HepG2 (cell line): ENCODE measurements at regions not wholly inside any gene's neighbourhood (a gene's known extent, or its start where the extent isn't known, plus 50 kb on each side); places are given as distances from the start of the nearest gene placed in this dataset.

Experiments
- AGO2 ChIP-seq: fragments of 200-400 bp; formaldehyde crosslinking; optimal IDR thresholded peaks from 2 replicates; pipeline ENCODE3; 2017; ENCODE audit warnings: mild to moderate bottlenecking, low read depth, low read length, moderate library complexity
- ASH2L ChIP-seq: fragments of 300-600, 200-600 bp; sonication (generic); IDR thresholded peaks from 2 replicates; pipeline ENCODE4 v1.7.0; 2017; ENCODE audit warnings: low read depth, mild to moderate bottlenecking, moderate library complexity, mixed read lengths, low read length; ENCODE audit not compliant: insufficient read length
- CHCHD3 ChIP-seq: sonication (generic); formaldehyde crosslinking; IDR thresholded peaks from 2 replicates; pipeline ENCODE4 v1.8.0; 2022; ENCODE audit warnings: mild to moderate bottlenecking, missing genetic modification reagents, moderate library complexity
- ESRRA ChIP-seq: sonication (generic); formaldehyde crosslinking; IDR thresholded peaks from 2 replicates; pipeline ENCODE4 v1.5.1; 2020; ENCODE audit warnings: mild to moderate bottlenecking, low read depth, missing genetic modification reagents
- GTF3A ChIP-seq: sonication (generic); formaldehyde crosslinking; conservative IDR thresholded peaks from 2 replicates; pipeline ENCODE4 v1.4.0; 2020; ENCODE audit warnings: mild to moderate bottlenecking, missing genetic modification reagents
- HDAC2 ChIP-seq: sonication (generic); formaldehyde crosslinking; IDR thresholded peaks from 2 replicates; pipeline ENCODE4 v1.4.0; 2020; ENCODE audit warnings: missing genetic modification reagents
- PRDM10 ChIP-seq: sonication (generic); formaldehyde crosslinking; IDR thresholded peaks from 2 replicates; pipeline ENCODE4 v1.4.0; 2020; ENCODE audit warnings: low read depth, missing genetic modification reagents
- ZSCAN25 ChIP-seq: sonication (generic); formaldehyde crosslinking; IDR thresholded peaks from 2 replicates; pipeline ENCODE4 v1.8.0; 2022; ENCODE audit warnings: mild to moderate bottlenecking, missing genetic modification reagents
- ZZZ3 ChIP-seq: sonication (generic); formaldehyde crosslinking; IDR thresholded peaks from 2 replicates; pipeline ENCODE4 v1.4.0; 2020; ENCODE audit warnings: missing genetic modification reagents, mild to moderate bottlenecking, borderline replicate concordance

GRCh38 chr20:50266293-50267040, 75.8 kb downstream of the CEBPB start (continued):
- TF ChIP-seq PRDM10 (CRISPR knock-in tag) (no peak), ESRRA (CRISPR knock-in tag) (no peak), HDAC2 (0 out of 2 replicates have a peak, but pooled peaks have one; percentile 10), ZZZ3 (CRISPR knock-in tag) (0 out of 2 replicates have a peak, but pooled peaks have one; percentile 42), CHCHD3 (CRISPR knock-in tag) (no peak), ZSCAN25 (CRISPR knock-in tag) (no peak), GTF3A (CRISPR knock-in tag) (0 out of 2 replicates have a peak, but pooled peaks have one; percentile 63), ASH2L (no peak), AGO2 (no peak)
